22Rv1 (cell line): ENCODE measurements at regions not wholly inside any gene's neighbourhood (a gene's known extent, or its start where the extent isn't known, plus 50 kb on each side); places are given as distances from the start of the nearest gene placed in this dataset.

Experiments
- CTCF ChIP-seq: fragments of 450-650 bp; IDR thresholded peaks from 2 replicates; pipeline ENCODE4 v1.5.1; 2017; ENCODE audit warnings: mild to moderate bottlenecking
- ZFX ChIP-seq: fragments of 450-650 bp; IDR thresholded peaks from 2 replicates; pipeline ENCODE4 v1.6.1; 2017; ENCODE audit warnings: antibody characterized with exemption, borderline replicate concordance

- no peak for TF ChIP-seq CTCF
- no peak for TF ChIP-seq ZFX
Observed at GRCh38 chr5:57097526-57097925, 76.3 kb upstream of the GPBP1 start.
